ENCODE measurements at regions not wholly inside any gene's neighbourhood (a gene's known extent, or its start where the extent isn't known, plus 50 kb on each side); places are given as distances from the start of the nearest gene placed in this dataset.

GRCh38 chr5:175319199-175319598, 124.8 kb downstream of the DRD1 start:
- no peak overlapping the region for H3K4me3 ChIP-seq (ENCODE audit: low read length)
- no peak for TF ChIP-seq CTCF (conservative IDR thresholded peaks at IDR 0.05; ENCODE audit: low read depth, low read length)
- DNase-seq (ENCODE audit: low read depth), result no peak

GRCh38 chr5:175317872-175318271, 126.1 kb downstream of the DRD1 start:
- no peak for TF ChIP-seq CTCF (conservative IDR thresholded peaks at IDR 0.05; ENCODE audit: low read depth, low read length)
- DNase-seq (ENCODE audit: low read depth), result no peak
- no peak overlapping the region for H3K4me3 ChIP-seq (ENCODE audit: low read length)

- H3K4me3 ChIP-seq (ENCODE audit: low read length), result no peak overlapping the region
- TF ChIP-seq CTCF (conservative IDR thresholded peaks at IDR 0.05; ENCODE audit: low read depth, low read length), result no peak
- DNase-seq (ENCODE audit: low read depth), result no peak
These were observed 134.7 kb downstream of the DRD1 start for GRCh38 chr5:175309218-175309810.

GRCh38 chr5:175308701-175309100, 135.3 kb downstream of the DRD1 start:
- TF ChIP-seq CTCF (conservative IDR thresholded peaks at IDR 0.05; ENCODE audit: low read depth, low read length), result no peak
- no peak overlapping the region for H3K4me3 ChIP-seq (ENCODE audit: low read length)
- DNase-seq (ENCODE audit: low read depth), result no peak

- H3K4me3 ChIP-seq (ENCODE audit: low read length), result no peak overlapping the region
- no peak for DNase-seq (ENCODE audit: low read depth)
- no peak for TF ChIP-seq CTCF (conservative IDR thresholded peaks at IDR 0.05; ENCODE audit: low read depth, low read length)
These were observed 137.6 kb downstream of the DRD1 start for GRCh38 chr5:175306381-175306780.

GRCh38 chr5:175305251-175305650, 138.7 kb downstream of the DRD1 start:
- DNase-seq (ENCODE audit: low read depth), result no peak
- H3K4me3 ChIP-seq (ENCODE audit: low read length), result no peak overlapping the region
- no peak for TF ChIP-seq CTCF (conservative IDR thresholded peaks at IDR 0.05; ENCODE audit: low read depth, low read length)

DNA sequence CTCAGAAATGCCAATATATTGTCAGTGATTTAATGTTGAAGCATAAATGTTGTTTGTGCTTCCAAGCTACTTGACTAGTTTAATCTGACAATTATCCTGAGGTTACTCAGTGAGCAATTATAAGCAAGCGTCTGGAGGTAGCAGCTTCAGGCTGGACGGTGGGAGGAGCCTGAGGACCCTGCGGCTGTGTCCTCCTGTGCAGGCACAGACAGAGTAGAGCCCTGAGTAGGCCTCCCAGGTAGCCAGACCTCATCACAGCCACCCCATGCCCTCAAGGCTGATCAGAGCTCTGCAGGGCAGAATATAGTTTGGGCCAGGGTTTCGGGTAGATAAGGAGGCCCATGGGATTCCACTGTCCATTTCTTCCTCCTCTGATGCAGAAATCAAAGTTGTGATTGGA, 153.6 kb downstream of the DRD1 start:
- no peak for TF ChIP-seq CTCF (conservative IDR thresholded peaks at IDR 0.05; ENCODE audit: low read depth, low read length)
- no peak for DNase-seq (ENCODE audit: low read depth)
- H3K4me3 ChIP-seq (ENCODE audit: low read length), result no peak overlapping the region
